HPDE6-E6E7 (cell line): ENCODE measurements at regions not wholly inside any gene's neighbourhood (a gene's known extent, or its start where the extent isn't known, plus 50 kb on each side); places are given as distances from the start of the nearest gene placed in this dataset.
"Not testable (repeated sequence)": the region's sequence is repeated elsewhere in the genome, so short reads cannot be mapped to it uniquely, and the experiment has no call there.

Source experiments
- DNase-seq: peaks from one replicate; pipeline ENCODE4 v3.0.0; 2011; ENCODE audit warnings: missing footprints; ENCODE audit errors: extremely low spot score

DNA sequence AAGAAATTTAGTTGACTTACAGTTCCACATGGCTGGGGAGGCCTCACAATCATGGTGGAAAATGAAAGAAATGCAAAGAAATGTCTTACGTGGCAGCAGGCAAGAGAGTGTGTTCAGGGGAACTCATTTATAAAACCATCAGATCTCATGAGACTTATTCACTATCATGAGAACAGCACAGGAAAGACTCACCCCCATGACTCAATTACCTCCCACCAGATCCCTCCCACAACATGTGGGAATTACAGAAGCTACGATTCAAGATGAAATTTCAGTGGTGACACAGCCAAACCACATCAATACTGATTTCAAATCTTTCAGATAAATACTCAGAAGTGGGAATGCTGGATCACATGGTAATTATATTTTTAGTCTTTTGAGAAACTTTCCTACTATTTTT lies 1357.9 kb downstream of the SLITRK5 start:
- no peak for DNase-seq

- no peak for DNase-seq
These were observed 1362.8 kb downstream of the SLITRK5 start for GRCh38 chr13:89034015-89034414.

GRCh38 chr13:89052699-89053098 lies 1381.5 kb downstream of the SLITRK5 start:
- DNase-seq: no peak

DNA sequence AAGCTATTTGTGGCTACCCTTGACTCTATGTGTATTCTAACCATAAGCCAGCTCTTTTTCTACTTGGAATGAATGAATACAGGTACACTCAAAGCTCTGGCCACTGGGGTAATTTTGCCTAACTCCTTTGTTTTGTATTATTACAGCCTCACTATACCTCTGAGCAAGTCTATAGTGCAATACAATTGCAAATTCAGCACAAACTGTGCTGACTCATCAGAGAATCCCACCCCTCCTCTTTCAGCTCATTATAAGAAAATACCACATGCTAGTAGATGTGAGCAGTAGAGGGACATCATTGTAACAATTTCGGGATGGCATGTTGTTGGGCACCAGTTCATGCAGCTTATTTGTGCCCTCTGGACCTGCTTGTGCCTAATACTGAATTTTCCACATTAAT lies 1382.2 kb downstream of the SLITRK5 start:
- no peak for DNase-seq

DNA sequence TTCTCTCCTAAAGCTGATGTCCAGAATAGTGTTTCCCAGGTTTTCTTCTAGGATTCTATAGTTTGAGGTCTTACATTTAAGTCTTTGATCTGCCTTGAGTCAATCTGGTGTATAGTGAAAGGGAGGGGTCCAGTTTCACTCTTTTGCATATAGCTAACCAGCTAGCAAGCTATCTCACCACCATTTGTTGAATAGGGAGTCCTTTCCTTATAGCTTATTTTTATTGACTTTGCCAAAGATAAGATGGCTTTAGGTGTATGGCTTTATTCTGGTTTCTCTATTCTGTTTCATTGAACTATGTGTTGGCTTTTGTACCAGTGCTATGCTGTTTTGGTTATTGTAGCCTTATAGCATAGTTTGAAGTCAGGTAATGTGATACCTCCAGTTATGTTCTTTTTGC lies 1386.1 kb downstream of the SLITRK5 start:
- DNase-seq: no peak

GRCh38 chr13:89057862-89058261 lies 1386.7 kb downstream of the SLITRK5 start:
- no peak for DNase-seq

DNA sequence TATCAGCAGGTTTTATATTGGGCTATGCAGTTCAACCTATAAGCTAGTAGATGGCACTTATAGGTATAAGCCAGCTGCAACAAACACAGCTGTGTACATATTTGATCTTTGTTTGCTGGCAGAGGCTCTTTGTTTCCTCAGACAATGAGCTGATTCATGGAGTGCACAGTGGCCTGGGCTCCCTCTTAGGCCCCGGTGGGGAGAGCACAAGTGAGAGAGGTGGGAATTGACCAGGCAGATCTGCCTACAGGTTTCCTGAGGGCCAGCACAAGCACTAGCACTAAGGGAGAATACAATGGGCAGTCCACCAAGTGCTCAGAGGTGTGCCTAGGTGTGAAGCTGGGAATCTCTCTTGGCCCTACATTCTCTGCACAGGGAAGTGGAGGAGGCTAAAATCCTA lies 1390.7 kb downstream of the SLITRK5 start:
- DNase-seq: no peak

DNA sequence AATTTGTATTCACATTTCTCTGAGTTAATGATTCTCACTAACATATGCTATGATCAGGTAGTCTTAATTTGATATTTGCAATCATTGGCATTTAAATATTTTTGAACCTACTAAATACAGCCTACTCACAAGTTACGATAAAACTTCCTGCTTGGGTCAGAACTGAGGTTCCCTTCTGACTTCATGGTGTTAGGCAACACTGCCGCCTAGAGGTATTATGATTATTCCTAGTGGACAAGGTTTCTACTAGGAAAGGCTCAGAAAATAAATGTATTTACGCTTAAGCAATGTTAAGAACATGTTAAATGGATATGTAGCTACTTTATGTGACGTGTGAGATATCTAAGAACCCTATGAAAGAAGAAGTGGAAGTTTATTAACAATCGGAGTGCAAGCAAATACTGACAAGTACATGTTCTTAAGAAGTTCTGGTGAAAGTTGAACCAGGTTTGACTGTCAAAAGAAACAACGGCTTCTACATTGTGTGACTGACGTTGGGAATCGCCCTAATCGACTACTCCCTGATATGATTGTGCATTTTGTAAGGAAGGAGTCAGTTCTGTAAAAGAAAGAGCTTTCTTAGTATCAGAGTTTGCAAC lies 1395.8 kb downstream of the SLITRK5 start:
- peak; percentile 12 for DNase-seq

- DNase-seq: no peak
These were observed 1401.8 kb downstream of the SLITRK5 start for GRCh38 chr13:89072979-89073378.

DNA sequence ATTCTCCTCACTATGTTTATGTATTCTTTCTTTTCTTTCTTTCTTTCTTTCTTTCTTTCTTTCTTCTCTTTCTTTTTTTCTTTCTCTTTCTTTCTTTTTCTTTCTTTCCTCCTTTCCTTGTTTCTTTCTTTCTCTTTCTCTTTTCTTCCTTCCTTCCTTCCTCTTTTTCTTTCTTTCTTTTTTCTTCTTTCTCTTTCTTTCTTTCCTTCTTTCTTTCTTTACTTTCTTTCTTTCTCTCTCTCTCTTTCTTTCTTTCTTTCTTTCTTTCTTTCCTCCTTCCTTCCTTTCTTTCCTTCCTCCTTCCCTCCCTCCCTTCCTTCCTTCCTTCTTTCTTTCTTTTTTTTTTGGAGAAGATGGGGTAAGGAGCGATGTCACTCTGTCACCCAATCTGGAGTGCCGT lies 1405.5 kb downstream of the SLITRK5 start:
- no peak for DNase-seq

DNA sequence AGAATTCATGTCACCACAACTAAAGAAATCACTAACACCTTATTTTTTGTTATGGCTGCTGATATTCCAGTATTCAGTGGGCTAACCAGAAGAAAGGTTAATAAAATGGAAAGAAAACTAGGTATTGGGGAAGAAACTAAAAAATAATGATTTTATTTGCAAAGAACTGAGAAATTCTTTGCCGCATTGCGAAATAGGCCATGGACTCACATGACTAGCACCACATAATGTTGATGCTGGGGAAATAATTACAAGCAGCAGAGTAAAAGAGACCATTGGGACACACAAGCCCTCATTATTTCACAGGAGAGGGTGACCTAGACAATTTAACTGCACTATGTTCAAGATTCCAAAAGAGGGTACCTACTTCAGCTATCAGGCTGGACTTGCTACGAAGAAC lies 1411.5 kb downstream of the SLITRK5 start:
- no peak for DNase-seq

- DNase-seq: not testable (repeated sequence)
These were observed 1416.9 kb downstream of the SLITRK5 start for GRCh38 chr13:89088107-89088506.

GRCh38 chr13:89097994-89098393 lies 1426.8 kb downstream of the SLITRK5 start:
- DNase-seq: no peak

GRCh38 chr13:89113744-89114143 lies 1442.6 kb downstream of the SLITRK5 start:
- DNase-seq: no peak

DNA sequence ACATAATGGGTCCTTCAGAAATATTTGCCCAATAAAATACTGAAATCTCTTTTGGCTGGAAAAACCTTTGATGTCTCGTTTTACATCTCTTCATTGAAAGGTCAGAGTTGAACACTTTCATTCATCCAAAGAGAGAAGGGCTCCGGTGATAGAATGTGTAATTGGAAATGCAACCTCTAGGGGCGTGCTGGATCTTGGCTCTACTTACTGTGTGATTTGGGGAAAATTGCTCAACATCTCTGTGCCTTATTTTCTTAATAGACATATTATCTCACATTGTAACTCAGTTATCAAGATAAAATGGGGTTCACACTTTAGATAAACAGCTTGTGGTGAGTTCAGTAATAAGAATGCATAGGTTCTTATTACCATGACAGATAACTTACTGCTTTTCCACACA lies 1444.1 kb downstream of the SLITRK5 start:
- DNase-seq: no peak

GRCh38 chr13:89136678-89137077 lies 1465.5 kb downstream of the SLITRK5 start:
- DNase-seq: no peak

DNA sequence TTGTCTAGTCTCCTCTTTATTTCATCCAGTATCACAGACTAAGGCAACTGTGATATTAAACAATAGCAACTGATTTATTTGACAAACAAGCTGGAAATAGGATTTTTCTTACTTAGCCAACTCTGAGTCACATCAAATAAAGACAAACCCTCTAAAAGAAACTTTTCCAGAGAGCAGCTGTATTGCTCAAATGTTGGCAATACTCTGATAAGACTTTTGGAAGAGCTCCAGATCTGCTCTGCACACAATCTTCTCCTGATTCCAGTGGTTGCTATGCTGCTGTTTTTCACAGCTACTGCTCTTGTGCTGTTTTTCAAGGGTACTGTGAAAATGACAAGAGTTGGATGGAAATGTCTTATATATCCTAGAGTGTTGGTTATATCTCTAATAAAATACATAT lies 1479.2 kb downstream of the SLITRK5 start:
- DNase-seq: no peak

DNA sequence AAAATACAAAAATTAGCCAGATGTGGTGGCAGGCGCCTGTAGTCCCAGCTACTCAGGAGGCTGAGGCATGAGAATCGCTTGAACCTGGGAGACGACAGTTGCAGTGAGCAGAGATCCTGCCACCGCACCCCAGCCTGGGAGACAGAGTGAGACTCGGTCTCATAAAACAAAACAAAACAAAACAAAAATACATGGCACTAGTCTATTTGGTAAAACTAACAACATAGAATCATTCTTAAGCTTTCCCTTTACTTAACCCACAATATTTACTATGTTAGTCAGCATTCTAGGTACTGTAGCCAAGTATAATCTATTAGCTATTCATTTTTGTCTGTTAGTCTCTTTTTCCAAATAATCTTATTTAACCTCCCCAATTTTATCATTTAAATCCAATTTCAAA lies 1482.8 kb downstream of the SLITRK5 start:
- no peak for DNase-seq

DNA sequence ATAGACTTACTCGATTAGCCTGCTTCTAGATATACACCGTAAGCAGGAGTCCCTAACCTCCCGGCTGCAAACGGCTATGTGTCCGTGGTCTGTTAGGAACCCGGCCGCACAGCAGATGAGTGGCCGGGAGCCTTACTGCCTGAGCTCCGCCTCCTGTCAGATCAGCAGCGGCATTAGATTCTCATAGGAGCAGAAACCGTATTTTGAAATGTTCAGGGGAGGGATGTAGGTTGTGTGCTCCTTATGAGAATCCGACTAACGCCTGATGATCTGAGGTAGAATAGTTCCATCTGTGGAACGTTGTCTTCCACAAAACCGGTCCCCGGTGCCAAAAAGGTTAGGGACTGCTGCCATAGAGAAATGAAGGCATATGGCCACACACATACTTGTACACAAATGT lies 1491.9 kb downstream of the SLITRK5 start:
- no peak for DNase-seq

- DNase-seq: no peak
These were observed 1494.5 kb downstream of the SLITRK5 start for GRCh38 chr13:89165685-89166084.

GRCh38 chr13:89169951-89170350 lies 1498.8 kb downstream of the SLITRK5 start:
- no peak for DNase-seq

DNA sequence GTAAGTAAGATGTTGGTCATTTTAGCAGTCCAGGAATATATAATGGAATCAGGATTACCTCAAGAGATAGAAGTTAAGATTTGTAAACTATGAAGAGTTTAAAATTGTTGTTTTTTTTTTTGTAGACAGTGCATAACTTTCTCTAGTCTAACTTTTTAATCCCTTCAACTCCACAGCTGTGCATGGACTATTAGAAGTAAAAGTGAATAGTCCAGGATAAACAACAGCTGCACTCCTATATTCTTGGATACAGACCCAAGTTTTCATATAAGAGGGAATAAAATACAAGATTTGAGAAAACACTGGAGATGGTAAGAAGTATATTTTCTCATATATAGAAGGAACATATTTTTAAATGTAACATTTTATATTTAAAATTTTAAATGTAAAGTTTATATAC lies 1509.9 kb downstream of the SLITRK5 start:
- no peak for DNase-seq

GRCh38 chr13:89199138-89199537 lies 1528.0 kb downstream of the SLITRK5 start:
- DNase-seq: peak; percentile 32

GRCh38 chr13:89204435-89204834 lies 1533.3 kb downstream of the SLITRK5 start:
- DNase-seq: no peak
